PC-3 (cell line): ENCODE measurements at regions not wholly inside any gene's neighbourhood (a gene's known extent, or its start where the extent isn't known, plus 50 kb on each side); places are given as distances from the start of the nearest gene placed in this dataset.

ENCODE experiments used
- ATAC-seq: fragments of 200-7000 bp; cut with Tn5 transposase; 2 replicates; pipeline ENCODE4 v1.9.1; 2020; ENCODE audit warnings: mild to moderate bottlenecking, moderate library complexity
- BruUV-seq: library from RNA; stranded (reverse); fragments of 400-500 nt; replicated peaks from 2 replicates; lab custom pipeline; 2021; lab: Mats Ljungman, UMichigan
- CTCF ChIA-PET: fragments of 300-600 bp; sonication (Branson Sonifier 250); formaldehyde crosslinking; loops from one replicate; lab custom pipeline; 2022; ENCODE audit warnings: antibody characterized with exemption; lab: Charles Lee
- POLR2A ChIA-PET: fragments of 300-600 bp; sonication (Branson Sonifier 250); formaldehyde crosslinking; loops from one replicate; lab custom pipeline; 2022; ENCODE audit warnings: antibody characterized with exemption; ENCODE audit not compliant: unreplicated experiment; lab: Charles Lee
- DNase-seq: peaks from one replicate; pipeline ENCODE4 v3.0.0-alpha.2; 2015
- H2AFZ ChIP-seq: fragments of 300-600 bp; sonication (generic); 2 replicates; pipeline ENCODE4 v1.6.0; 2016; ENCODE audit warnings: antibody characterized with exemption, low read length
- H3F3A ChIP-seq: fragments of 300-600 bp; sonication (generic); one replicate; pipeline ENCODE4 v1.6.0; 2017; ENCODE audit warnings: antibody characterized with exemption, low read length, control low read depth, mild to moderate bottlenecking; ENCODE audit not compliant: unreplicated experiment
- H3K27ac ChIP-seq: fragments of 300-600 bp; sonication (generic); 2 replicates; pipeline ENCODE4 v1.5.1; 2016; ENCODE audit warnings: mild to moderate bottlenecking, low read length
- H3K27me3 ChIP-seq: fragments of 300-600 bp; sonication (generic); 2 replicates; pipeline ENCODE4 v1.6.1; 2016; ENCODE audit warnings: low read length, mixed read lengths
- H3K36me3 ChIP-seq: fragments of 300-600 bp; sonication (generic); 2 replicates; pipeline ENCODE4 v1.6.1; 2016; ENCODE audit warnings: low read depth, mixed run types, low read length, mixed read lengths
- H3K4me1 ChIP-seq: fragments of 300-600 bp; sonication (generic); 2 replicates; pipeline ENCODE4 v1.5.1; 2016; ENCODE audit warnings: low read length; ENCODE audit not compliant: insufficient read depth
- H3K4me2 ChIP-seq: fragments of 300-600 bp; sonication (generic); 2 replicates; pipeline ENCODE4 v1.6.0; 2016; ENCODE audit warnings: low read length
- H3K4me3 ChIP-seq: fragments of 300-600 bp; sonication (generic); 2 replicates; pipeline ENCODE4 v1.5.1; 2016; ENCODE audit warnings: mild to moderate bottlenecking, low read length, mixed read lengths
- H3K79me2 ChIP-seq: fragments of 300-600 bp; sonication (generic); 2 replicates; pipeline ENCODE4 v1.6.1; 2017; ENCODE audit warnings: low read length, mixed read lengths
- H3K9ac ChIP-seq: fragments of 300-600 bp; sonication (generic); 2 replicates; pipeline ENCODE4 v1.6.0; 2016; ENCODE audit warnings: mild to moderate bottlenecking, low read length
- H3K9me2 ChIP-seq: fragments of 300-600 bp; sonication (generic); replicated peaks from 2 replicates; pipeline ENCODE4 v1.6.1; 2016; ENCODE audit warnings: mixed run types, low read length, mixed read lengths
- H3K9me3 ChIP-seq: fragments of 300-600 bp; sonication (generic); 2 replicates; pipeline ENCODE4 v1.6.1; 2016; ENCODE audit warnings: low read length, mixed read lengths
- H4K20me1 ChIP-seq: fragments of 300-600 bp; sonication (generic); 2 replicates; pipeline ENCODE4 v1.6.1; 2016; ENCODE audit warnings: low read length, mixed read lengths
- CTCF ChIP-seq: fragments of 300-600 bp; sonication (generic); conservative IDR thresholded peaks from 2 replicates; pipeline ENCODE4 v1.5.1; 2017; ENCODE audit warnings: antibody characterized with exemption, low read depth, mild to moderate bottlenecking, low read length
- EZH2 ChIP-seq: fragments of 300-600 bp; sonication (generic); IDR thresholded peaks from one replicate; pipeline ENCODE4 v1.6.1; 2017; ENCODE audit warnings: antibody characterized with exemption, mild to moderate bottlenecking, low read length; ENCODE audit not compliant: unreplicated experiment
- EZH2phosphoT487 ChIP-seq: fragments of 300-600 bp; sonication (generic); IDR thresholded peaks from 2 replicates; pipeline ENCODE4 v1.6.1; 2018; ENCODE audit warnings: mild to moderate bottlenecking, antibody characterized with exemption, low read length, borderline replicate concordance
- intact Hi-C: fragments of 100-400 bp; cut with micrococcal nuclease; formaldehyde crosslinking; loops from 2 replicates; pipeline ENCODE4 v1.9.0; 2023

DNA sequence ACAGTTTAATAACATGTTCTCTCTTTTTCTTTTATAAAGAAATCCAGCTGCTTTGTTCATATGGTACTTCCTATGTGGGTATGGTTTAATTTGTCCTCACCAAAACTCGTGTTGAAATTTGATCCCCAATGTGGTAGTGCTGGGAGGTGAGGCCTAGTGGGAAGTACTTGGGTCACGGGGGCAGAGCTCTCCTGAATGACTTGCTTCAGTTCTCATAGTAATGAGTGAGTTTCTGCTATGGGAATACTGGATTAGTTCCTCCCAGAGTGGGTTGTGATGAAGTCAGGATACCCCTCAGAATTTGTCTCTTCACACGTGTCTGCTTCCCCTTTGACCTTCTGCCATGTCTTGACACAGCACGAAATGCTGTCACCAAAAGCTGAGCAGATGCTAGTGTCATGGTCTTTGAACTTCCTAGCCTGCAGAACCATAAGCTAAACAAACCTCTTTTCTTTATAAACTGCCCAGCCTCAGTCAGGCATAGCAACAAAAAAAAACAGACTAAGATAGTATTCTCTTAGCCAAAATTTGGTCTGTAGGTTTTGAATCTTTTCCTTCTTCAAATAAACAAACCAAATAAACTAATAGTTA lies 87.8 kb upstream of the HS3ST5 start:
- no TSS peak for BruUV-seq
- TF ChIP-seq CTCF (no peak), EZH2 (no peak), EZH2phosphoT487 (no peak)
- Histone ChIP-seq H3K27me3 (no peaks in the 10 kb centered on the region), H3K79me2 (no peaks in the 10 kb centered on the region), H3K27ac (no peak overlapping the region), H2AFZ (no peak overlapping the region), H3F3A (no peaks in the 10 kb centered on the region), H4K20me1 (no peaks in the 10 kb centered on the region), H3K9me2 (no peaks in the 10 kb centered on the region), H3K4me2 (no peak overlapping the region), H3K9ac (no peak overlapping the region), H3K4me1 (no peaks in the 10 kb centered on the region), H3K9me3 (no peaks in the 10 kb centered on the region), H3K4me3 (no peak overlapping the region), H3K36me3 (no peaks in the 10 kb centered on the region)
- POLR2A ChIA-PET: no interaction called here
- CTCF ChIA-PET: no interaction called here
- no peak for ATAC-seq
- intact Hi-C loops: no loop called here
- DNase-seq: no peak

GRCh38 chr6:114428341-114428740 lies 85.5 kb upstream of the HS3ST5 start:
- Histone ChIP-seq H3K9ac (no peak overlapping the region), H3K4me3 (no peak overlapping the region), H3K4me1 (no peaks in the 10 kb centered on the region), H3F3A (no peaks in the 10 kb centered on the region), H3K27ac (no peak overlapping the region), H4K20me1 (no peaks in the 10 kb centered on the region), H3K4me2 (no peak overlapping the region), H3K9me2 (no peaks in the 10 kb centered on the region), H3K27me3 (no peaks in the 10 kb centered on the region), H3K36me3 (no peaks in the 10 kb centered on the region), H2AFZ (no peak overlapping the region), H3K9me3 (no peaks in the 10 kb centered on the region), H3K79me2 (no peaks in the 10 kb centered on the region)
- ChIA-PET CTCF (no interaction called here), POLR2A (no interaction called here)
- no peak for TF ChIP-seq EZH2phosphoT487
- TF ChIP-seq EZH2: no peak
- TF ChIP-seq CTCF: no peak
- no TSS peak for BruUV-seq
- DNase-seq (no peak), ATAC-seq (no peak)
- intact Hi-C loops: no loop called here

DNA sequence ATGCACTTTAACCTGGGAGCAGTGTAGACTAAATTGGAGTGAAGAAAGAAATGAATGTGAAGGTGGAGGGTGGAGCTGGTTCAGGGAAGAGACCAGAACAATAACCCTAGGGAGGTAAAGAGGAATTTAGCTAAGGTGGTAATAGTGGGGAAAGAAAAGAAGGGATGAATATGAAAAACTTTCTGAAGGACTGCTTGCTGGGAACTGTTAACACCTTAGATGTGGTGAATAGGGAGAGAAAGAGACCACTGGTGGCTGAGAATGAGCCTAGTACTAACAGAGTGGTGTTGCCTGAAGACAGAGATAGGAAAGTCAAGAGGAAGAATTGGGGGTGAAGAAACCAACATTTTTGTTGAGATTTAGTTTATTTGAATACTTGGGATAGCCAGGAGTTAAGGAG lies 78.4 kb upstream of the HS3ST5 start:
- Histone ChIP-seq H3K4me3 (no peak overlapping the region), H3K4me1 (peaks cover 4% of the 10 kb centered on the region; the same call in 1 of the 2 replicates), H3K4me2 (no peak overlapping the region), H4K20me1 (no peaks in the 10 kb centered on the region), H3K36me3 (no peaks in the 10 kb centered on the region), H3K9me3 (no peaks in the 10 kb centered on the region), H3K79me2 (no peaks in the 10 kb centered on the region), H2AFZ (no peak overlapping the region), H3K9me2 (no peaks in the 10 kb centered on the region), H3F3A (no peaks in the 10 kb centered on the region), H3K27ac (no peak overlapping the region), H3K27me3 (no peaks in the 10 kb centered on the region), H3K9ac (no peak overlapping the region)
- no TSS peak for BruUV-seq
- CTCF ChIA-PET: no interaction called here
- DNase-seq (no peak), ATAC-seq (no peak)
- intact Hi-C loops: no loop called here
- POLR2A ChIA-PET: no interaction called here
- TF ChIP-seq CTCF (no peak), EZH2phosphoT487 (no peak), EZH2 (no peak)
